Epidermal melanocyte (primary cell): ENCODE measurements at regions not wholly inside any gene's neighbourhood (a gene's known extent, or its start where the extent isn't known, plus 50 kb on each side); places are given as distances from the start of the nearest gene placed in this dataset.
"Not testable (repeated sequence)": the region's sequence is repeated elsewhere in the genome, so short reads cannot be mapped to it uniquely, and the experiment has no call there.

Source experiments
- DNase-seq: peaks from one replicate; pipeline ENCODE4 v3.0.0; 2011; ENCODE audit warnings: low spot score; ENCODE audit not compliant: insufficient read length

DNA sequence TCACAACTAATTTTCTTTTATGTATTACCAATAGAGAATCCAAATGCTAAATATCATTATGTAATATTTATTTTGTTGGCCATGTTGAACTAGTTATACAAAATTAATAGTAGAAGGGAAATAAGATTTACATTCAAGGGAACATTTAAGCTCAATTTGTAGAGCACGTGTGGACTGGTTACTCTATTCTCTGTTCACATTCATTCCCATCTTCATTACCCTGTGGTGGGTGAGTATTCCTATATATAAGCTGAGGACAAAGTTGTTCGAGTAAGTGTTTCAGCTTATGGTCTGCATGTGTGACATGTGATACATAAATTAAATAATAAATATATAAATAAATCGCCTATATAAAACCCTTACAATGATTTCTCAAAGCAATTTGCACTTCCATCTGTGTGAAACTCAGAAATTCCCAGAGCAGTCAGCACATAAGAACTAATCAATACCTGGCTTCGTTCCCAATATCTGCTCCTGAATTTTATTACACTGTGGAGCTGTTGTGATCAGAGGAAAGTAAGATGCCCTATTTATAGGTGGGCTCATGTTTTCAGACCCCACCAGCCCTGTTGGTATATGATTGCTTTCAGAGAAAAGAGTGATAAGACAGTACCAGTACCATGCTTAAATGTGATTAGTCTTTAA is 308.2 kb upstream of the DCN start:
- no peak for DNase-seq

DNA sequence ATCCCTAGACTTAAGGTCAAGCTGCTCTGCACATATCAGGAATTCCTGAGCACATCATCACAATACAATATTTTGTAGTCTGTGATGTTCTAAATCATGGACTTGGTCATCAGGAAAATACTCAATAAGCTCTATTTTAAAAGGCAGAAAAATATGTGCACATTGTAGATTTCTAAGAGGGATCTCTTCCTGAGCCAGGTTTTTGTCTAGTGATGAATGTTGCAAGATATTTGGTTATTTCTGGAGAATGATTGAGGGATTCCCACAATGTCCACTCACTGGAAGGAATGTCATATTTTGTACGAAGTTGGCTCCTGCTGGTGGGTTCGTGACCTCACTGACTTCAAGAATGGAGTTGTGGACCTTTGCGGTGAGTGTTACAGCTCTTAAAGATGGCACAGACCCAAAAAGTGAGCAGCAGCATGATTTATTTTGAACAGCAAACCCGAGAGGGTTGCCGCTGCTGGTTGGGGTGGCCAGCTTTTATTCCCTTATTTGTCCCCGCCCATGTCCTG is 300.9 kb upstream of the DCN start:
- no peak for DNase-seq

DNA sequence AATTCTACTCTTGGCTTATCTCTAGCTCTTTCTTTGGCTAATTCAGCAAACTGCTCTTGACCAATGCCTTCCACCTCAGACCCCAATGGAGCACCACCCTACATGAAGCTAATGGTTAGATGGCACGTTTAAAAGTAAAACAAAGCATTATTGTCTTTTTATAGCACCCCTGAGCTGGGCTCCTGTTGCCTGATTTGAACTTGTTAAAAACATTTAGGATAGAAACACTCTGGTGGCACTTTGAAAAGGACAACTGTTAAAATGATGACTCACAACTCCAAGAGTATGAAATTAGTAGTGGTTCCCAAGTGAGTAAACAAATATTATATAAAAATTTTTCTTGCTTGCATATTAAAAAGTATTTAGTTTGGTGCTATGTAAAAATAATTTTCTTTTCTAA is 299.6 kb upstream of the DCN start:
- DNase-seq: no peak

DNA sequence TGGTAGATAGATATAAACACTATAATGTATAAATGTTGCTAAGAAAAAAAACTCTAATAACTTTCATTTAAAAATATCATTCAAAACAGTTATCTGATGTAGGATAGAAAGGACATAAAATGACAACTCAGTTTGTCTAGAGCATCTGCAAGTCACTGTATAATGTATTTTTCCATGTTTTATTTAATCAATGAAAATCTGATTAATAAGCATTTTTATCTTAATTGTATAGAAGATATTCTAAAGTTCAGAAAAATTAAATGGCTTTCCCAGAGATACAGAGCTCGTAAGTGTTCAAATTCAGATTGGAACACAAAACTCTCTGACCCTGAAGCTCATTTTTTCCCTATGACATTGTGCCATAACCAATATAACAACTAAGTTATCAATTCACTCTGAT is 295.9 kb upstream of the DCN start:
- DNase-seq: no peak

DNA sequence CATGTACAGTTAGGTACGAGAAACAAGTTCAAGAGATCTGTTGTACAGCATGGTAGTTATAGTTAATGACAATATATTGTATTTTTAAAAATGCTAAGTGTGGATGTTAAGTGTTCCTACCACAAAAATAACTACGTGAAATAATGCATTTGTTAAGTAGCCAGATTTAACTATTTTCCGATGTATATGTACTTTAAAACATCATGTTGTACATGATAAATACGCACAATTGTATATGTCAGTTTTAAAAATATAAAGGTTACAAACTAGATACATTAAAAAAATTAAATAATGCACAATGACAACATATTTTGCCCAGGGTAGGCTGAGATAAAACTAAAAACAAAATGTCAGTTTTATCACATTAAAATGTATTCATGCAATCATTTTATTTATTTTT is 285.1 kb upstream of the DCN start:
- DNase-seq: no peak

DNA sequence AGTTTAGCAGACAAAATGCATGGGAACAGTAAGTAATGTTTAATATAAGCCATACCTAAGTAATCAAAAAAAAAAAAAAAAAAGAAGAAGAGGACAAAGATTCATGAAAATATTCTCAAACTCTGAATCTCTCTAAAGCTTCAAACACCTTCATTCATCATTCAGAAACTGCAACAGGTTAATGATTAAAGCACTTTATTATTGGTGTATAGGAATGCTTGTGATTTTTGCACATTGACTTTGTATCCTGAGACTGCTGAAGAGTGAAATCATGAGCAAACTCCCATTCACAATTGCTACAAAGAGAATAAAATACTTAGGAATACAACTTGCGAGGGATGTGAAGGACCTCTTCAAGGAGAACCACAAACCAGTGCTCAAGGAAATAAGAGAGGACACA is 278.4 kb upstream of the DCN start:
- DNase-seq: no peak

DNA sequence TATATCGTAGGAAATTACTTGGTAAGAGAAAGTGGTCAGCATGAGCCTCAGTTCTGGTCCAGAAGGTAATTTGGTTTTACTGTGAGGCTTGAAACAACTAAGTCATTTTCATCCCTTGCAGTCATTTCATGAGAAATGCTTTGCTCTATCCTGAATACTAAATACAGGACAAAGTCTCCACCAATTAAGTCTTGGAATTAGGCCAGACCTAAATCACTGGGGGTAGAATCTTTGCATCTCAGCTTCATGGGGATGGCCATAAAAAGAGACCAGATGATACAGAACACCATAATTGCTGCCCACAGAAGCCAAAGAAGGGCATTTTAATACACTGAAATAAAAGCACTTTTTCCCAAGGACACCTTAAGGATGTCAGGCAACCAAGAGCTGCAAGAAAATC is 277.9 kb upstream of the DCN start:
- DNase-seq: no peak

DNA sequence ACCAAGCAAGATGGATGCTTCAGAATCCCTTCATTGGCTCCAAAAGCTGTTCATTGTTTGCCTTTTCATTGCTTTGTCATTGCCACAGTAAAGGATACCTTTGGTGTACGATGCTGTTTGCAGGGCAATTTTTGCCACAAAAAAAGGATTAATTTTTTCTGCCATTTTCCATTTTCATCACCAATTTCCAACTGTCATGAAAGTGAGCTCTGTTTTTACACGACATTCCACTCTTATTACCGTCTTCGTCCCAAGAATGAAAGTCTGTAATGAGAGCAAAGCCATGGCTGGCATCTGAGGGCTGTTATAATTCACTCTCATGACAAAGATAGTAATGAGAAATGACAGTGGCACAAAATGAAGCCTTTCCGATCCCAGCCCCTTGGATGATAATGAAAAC is 272.7 kb upstream of the DCN start:
- no peak for DNase-seq

DNA sequence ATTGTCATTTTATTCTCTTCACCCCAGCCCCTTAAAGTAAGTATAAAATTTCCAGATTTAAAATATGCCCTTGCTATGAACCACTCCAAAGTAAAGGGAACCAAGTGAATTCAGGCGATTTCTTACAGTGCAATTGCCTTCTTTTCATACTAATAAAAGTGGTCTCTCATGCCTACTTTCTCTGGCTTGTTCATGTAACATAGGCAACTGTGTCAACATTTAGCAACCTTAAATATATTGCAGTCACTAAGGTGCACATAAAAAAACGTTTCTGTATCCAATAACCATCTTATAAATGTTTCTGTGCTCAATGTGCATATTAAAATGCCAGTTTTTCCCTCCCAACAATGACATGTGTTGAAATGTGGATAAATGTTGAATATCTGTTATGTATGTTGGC is 271.6 kb upstream of the DCN start:
- DNase-seq: no peak

DNA sequence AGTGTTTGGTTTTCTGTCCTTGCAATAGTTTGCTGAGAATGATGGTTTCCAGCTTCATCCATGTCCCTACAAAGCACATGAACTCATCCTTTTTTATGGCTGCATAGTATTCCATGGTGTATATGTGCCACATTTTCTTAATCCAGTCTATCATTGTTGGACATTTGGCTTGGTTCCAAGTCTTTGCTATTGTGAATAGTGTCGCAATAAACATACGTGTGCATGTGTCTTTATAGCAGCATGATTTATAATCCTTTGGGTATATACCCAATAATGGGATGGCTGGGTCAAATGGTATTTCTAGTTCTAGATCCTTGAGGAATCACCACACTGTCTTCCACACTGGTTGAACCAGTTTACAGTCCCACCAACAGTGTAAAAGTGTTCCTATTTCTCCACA is 269.8 kb upstream of the DCN start:
- not testable (repeated sequence) for DNase-seq

DNA sequence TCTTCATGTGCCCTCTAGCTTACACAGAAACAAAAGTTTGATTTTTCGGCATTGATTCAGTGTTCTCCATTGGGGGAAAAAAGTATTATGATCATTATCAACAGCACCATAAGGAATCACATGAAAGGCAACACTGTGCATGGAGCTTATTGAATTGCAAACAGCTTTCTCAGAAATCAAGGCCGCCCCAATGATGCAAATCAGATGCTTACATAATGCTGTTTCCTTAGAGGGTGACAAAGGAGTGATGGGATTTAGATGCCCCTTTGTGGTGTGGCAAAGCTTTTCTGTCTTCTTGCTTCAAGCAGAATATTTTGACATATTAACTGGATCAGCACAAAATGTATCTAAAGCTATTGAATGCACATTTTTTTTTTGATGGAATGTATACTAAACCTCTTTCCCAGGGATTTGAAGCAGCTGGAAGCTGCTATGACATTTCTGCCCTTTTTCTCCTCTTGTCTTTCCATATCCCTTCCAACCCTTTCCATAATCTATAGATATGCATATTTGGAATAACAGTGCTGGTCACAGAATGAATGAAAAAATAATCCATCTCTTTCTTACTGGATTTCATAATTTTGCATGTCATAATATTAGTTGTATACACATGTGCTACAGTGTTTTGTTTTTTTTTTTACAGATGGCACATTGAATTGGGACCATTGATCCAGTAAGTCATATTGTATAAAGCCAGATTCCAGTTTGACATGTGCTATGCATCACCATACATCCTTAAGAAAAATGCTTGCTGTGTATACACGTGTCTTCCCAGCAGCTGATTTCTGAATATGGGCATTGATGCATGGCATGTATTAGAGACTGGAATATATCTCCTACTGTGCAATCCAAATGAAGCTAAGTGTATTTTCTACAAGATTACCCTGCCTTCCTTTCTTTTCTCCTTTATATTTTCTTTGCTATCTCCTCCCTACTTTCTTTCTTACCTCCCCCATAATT is 259.7 kb upstream of the DCN start:
- no peak for DNase-seq

DNA sequence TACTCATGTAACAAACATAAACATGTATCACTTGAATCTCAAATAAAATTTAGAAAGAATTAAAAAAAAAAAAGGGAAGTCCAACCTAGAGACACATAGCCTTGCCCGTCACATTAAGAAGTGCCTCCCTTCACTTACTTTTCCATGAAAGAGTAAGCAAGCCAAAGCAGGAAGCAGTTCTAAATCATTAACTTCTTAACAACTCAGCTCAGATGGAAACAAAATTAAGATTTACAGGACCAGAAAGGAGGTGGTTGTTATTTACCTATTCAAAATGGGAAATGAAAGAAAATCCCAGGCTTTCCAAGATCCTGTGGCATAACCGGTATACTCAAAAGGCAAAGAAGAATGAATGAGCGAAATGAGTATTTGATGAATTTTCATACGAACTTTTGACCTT is 258.6 kb upstream of the DCN start:
- no peak for DNase-seq

DNA sequence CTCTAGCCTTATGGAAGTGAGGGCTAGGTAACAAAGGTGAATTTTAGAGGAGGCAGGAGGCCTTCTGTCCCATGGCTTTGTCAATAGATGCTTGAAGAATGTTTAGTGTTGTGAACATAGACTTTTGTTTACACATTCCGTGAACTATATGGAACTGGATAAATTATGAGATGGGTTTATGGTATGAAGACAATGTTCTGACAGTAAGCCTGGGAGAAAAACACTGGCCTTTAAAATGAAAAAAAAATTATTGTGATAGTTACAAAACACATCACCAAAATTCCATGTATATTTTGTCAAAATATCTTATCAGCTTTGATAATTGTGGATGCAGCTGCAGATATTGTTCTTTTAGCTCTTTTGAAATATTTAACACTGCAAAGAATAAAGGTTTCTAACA is 251.5 kb upstream of the DCN start:
- no peak for DNase-seq

DNA sequence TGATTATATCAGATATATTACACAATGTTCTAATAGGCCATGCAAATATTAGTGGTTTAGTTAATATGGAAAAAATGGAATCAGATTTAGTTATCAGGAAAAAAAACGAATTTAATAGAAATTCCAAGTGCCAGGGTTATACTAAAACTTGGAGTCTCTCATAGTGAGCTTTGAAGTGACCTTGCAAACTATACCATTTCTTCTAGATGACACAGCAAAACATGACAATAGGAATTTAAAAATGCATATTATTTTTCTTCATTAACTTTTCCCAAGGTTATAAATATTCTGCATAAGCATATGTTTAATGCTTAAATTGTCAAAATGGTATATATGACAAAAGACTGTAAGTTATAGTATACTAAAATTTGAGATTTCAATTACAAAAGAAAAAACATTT is 250.1 kb upstream of the DCN start:
- DNase-seq: no peak

DNA sequence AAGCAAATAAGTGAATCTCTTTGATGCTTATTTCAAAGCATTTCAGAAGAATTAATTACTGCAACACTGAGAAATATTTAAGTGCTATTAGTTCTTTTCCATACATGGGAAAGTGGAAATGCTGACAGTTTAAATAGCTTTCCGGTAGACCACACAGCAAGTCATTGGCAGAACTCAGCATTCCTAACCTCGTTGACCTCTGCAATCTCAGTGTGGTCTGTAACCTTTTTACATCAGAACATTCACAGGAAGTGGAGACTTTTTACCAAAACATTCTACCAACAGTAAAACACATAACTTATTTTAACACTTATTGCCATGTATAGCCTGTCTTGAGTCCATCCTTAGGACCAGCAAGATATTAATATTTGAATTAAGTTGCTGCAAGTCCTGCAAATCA is 249.5 kb upstream of the DCN start:
- DNase-seq: no peak

DNA sequence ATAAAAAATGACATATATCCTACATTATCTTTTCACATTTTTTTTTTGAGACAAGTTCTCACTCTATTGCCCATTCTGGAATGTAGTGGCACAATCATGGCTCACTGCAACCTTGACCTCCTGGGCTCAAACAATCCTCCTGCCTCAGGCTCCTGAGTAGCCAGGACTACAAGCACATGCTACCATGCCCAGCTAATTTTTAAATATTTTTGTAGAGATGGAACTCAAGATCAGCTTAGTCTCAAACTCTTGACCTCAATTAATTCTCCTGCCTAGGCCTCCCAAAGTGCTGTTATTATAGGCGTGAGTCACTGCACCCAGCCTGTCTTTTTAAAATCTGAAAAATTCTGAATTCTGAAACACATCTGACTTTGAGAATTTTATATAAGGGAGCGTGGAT is 241.9 kb upstream of the DCN start:
- no peak for DNase-seq

DNA sequence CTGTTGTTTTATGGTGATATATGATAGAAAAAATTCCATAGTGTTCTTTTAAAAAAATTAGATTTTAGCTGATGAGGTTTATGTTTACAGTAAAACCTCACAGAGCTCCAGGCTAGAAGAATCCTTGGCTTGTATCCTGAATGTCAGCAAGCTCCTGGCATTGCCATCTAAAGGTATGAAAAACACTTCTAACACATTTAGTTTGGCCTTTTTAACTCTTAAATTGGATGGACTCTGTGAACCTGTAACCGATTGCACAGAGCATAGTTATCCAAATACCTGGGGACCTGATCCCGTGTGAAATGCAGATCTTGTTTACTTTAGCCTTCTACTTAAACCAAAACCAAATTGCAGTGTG is 241.1 kb upstream of the DCN start:
- no peak for DNase-seq

DNA sequence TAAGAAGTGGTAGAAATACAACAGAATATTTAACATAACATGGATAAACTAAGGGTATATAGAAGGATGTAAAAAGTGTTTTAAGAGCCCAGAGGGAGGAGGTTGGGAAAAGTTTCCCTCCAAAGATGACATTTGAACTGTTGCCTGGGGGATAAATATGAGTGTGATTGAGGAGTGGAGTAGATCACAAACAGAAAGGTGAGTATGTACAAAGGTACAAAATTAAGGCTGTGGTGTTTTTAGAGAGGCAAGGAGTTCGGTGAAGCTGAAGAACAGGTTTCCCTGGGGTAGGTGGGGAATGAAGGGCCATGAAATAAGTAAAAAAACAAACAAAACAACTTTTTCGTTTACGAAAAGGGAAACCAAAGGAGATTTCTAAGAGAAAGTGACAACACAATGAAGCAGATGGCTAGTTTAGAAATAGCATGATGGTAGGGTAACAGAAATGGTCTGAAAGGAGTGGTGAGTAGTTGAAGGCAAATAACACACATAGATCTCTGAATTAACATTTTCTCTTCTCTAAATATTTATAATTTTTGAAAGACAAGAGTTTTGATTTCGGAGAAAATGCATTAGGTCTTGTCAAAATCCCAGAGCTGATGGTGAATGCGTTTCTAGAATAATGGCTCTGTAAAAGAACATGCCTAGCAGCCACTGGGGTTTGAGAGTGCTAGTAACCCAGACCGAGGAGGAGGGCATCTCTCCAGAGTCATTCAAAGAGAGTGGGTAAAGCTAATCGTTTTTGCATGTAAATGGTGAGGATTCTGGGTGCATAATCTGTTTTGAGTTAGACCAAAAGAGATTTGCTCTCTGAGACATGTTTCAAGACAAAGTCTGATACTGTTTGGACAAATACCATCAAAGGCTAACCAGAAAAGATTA is 240.4 kb upstream of the DCN start:
- DNase-seq: no peak

DNA sequence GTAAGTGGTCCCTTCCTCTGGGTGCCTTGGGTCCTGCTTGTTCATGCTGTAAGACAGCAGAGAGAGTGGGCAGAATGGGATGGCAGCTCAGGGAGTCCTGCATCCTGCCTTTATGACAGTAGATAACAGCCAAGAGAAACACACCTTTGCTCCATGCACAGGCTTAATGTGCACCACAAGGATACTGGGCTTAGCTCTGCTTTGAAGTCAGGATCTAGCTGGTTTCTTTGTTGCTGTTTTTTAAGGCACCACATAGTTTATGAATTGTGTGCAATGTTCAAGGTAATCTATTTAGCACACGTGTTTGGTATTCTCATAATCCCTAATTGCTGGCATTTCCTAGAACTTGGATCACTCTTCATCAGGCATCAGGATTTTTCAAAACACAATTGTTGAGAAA is 239.5 kb upstream of the DCN start:
- no peak for DNase-seq

DNA sequence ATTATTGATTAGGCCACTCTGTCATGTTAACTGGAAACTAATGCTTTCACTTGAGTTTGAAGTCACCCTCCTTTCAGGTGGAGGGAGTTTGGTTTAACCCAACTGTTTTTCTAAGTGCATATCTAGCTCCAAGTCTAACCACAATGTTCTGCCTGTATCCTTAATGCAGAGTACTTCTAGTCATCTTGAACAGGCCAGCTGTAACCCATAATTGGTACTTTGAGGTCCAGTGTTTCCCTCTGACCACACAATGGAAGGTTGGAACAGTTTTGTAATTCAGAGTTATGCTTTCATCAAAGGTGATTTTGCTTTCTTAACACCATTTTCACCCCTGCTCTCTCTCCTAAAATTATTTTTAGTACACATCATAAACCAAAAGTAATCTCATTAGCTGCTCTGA is 237.2 kb upstream of the DCN start:
- DNase-seq: no peak

DNA sequence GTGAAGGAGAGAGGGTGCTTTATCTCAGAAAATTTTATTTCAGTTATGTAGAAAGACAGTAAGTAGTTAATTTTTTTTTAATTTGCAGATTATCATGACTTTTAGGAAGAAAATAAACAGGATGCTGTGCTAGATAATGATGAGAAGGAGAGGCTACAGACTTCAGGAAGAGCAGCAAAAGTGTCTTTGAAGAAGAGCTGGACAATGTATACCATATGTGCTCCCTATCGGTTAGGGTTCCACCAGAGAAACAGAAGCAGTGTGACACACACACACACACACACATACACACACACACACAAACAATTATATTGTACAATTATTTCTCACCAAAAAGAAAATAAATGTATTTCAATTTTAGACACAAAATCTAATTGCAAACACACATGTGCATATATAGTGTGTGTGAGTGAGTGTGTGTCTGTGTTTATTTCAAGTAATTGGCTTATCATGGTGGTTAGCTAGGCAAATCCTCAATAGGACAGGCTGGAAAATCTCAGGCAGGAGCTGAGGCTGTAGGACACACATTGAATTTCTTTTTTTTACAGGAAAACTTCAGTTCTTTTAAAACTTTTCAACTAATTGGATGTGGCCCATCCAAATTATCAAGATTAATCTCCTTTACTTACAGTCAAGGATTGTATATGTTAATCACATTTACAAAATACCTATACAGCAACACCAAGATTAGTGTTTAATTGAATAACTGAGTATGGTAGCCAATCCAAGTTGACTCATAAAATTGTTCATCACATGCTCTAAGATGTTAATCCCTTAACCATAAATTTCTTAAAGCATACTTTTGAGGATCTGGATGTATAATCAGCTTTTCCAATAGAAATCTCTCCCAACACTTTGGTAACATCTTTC is 235.8 kb upstream of the DCN start:
- DNase-seq: no peak
